ACC112 (cell line): ENCODE measurements at regions not wholly inside any gene's neighbourhood (a gene's known extent, or its start where the extent isn't known, plus 50 kb on each side); places are given as distances from the start of the nearest gene placed in this dataset.

Experiments
- H2AFZ ChIP-seq: fragments of 200-600 bp; sonication (generic); one replicate; pipeline ENCODE4 v1.6.0; 2017; ENCODE audit warnings: antibody characterized with exemption, low read length; ENCODE audit not compliant: unreplicated experiment
- H3K27ac ChIP-seq: fragments of 200-600 bp; sonication (generic); 2 replicates; pipeline ENCODE4 v1.5.1; 2014; ENCODE audit warnings: low read depth, mild to moderate bottlenecking, antibody characterized with exemption, low read length, moderate library complexity
- H3K27me3 ChIP-seq: fragments of 200-600 bp; sonication (generic); 2 replicates; pipeline ENCODE4 v1.6.1; 2014; ENCODE audit warnings: mild to moderate bottlenecking, antibody characterized with exemption, low read length, moderate library complexity, mixed read lengths; ENCODE audit not compliant: insufficient read depth
- H3K36me3 ChIP-seq: fragments of 200-600 bp; sonication (generic); 2 replicates; pipeline ENCODE4 v1.6.1; 2016; ENCODE audit warnings: mild to moderate bottlenecking, antibody characterized with exemption, low read length, moderate library complexity, mixed read lengths; ENCODE audit not compliant: insufficient read depth
- H3K4me1 ChIP-seq: fragments of 200-600 bp; sonication (generic); one replicate; pipeline ENCODE4 v1.6.1; 2016; ENCODE audit warnings: low read length, mixed read lengths; ENCODE audit not compliant: insufficient read depth, unreplicated experiment, control insufficient read depth
- H3K4me3 ChIP-seq: fragments of 200-600 bp; sonication (generic); 2 replicates; pipeline ENCODE4 v1.5.1; 2014; ENCODE audit warnings: mild to moderate bottlenecking, low read depth, low read length
- H3K79me2 ChIP-seq: fragments of 200-600 bp; sonication (generic); one replicate; pipeline ENCODE4 v1.6.0; 2016; ENCODE audit warnings: low read length; ENCODE audit not compliant: control insufficient read depth, unreplicated experiment, insufficient read depth

GRCh38 chr16:85435700-85436099 is 177.4 kb upstream of the GSE1 start:
- H3K36me3 ChIP-seq: no peaks in the 10 kb centered on the region
- no peak overlapping the region for H3K27ac ChIP-seq
- no peak overlapping the region for H2AFZ ChIP-seq
- peaks cover 7% of the 10 kb centered on the region for H3K4me1 ChIP-seq
- H3K27me3 ChIP-seq: no peaks in the 10 kb centered on the region
- no peak overlapping the region for H3K4me3 ChIP-seq
- H3K79me2 ChIP-seq: no peaks in the 10 kb centered on the region

- Histone ChIP-seq H2AFZ (no peak overlapping the region), H3K27ac (no peak overlapping the region), H3K4me1 (peaks cover 7% of the 10 kb centered on the region), H3K79me2 (no peaks in the 10 kb centered on the region), H3K36me3 (no peaks in the 10 kb centered on the region), H3K27me3 (no peaks in the 10 kb centered on the region), H3K4me3 (no peak overlapping the region)
Measured at GRCh38 chr16:85436207-85436606, 176.9 kb upstream of the GSE1 start.

GRCh38 chr16:85436636-85437165 is 176.4 kb upstream of the GSE1 start:
- H3K27ac ChIP-seq: no peak overlapping the region
- no peaks in the 10 kb centered on the region for H3K36me3 ChIP-seq
- H3K27me3 ChIP-seq: no peaks in the 10 kb centered on the region
- H3K4me3 ChIP-seq: no peak overlapping the region
- no peak overlapping the region for H2AFZ ChIP-seq
- H3K4me1 ChIP-seq: peaks cover 7% of the 10 kb centered on the region
- no peaks in the 10 kb centered on the region for H3K79me2 ChIP-seq

- no peaks in the 10 kb centered on the region for H3K27me3 ChIP-seq
- H3K27ac ChIP-seq: no peak overlapping the region
- no peak overlapping the region for H3K4me3 ChIP-seq
- no peaks in the 10 kb centered on the region for H3K79me2 ChIP-seq
- no peak overlapping the region for H2AFZ ChIP-seq
- peaks cover 7% of the 10 kb centered on the region for H3K4me1 ChIP-seq
- H3K36me3 ChIP-seq: no peaks in the 10 kb centered on the region
Measured at GRCh38 chr16:85437166-85438052, 175.7 kb upstream of the GSE1 start.

- H3K4me3 ChIP-seq: no peak overlapping the region
Measured at GRCh38 chr16:85438981-85439685, 174.0 kb upstream of the GSE1 start.

GRCh38 chr16:85440744-85441143 is 172.4 kb upstream of the GSE1 start:
- no peak overlapping the region for H3K27ac ChIP-seq
- no peaks in the 10 kb centered on the region for H3K36me3 ChIP-seq
- H3K79me2 ChIP-seq: no peaks in the 10 kb centered on the region
- no peak overlapping the region for H3K4me3 ChIP-seq
- H3K4me1 ChIP-seq: peaks cover 7% of the 10 kb centered on the region
- no peak overlapping the region for H2AFZ ChIP-seq
- H3K27me3 ChIP-seq: no peaks in the 10 kb centered on the region

More at GRCh38 chr16:85438981-85439685, 174.0 kb upstream of the GSE1 start:
- no peaks in the 10 kb centered on the region for H3K27me3 ChIP-seq
- no peak overlapping the region for H2AFZ ChIP-seq
- no peaks in the 10 kb centered on the region for H3K36me3 ChIP-seq
- H3K79me2 ChIP-seq: no peaks in the 10 kb centered on the region
- no peak overlapping the region for H3K27ac ChIP-seq
- H3K4me1 ChIP-seq: peaks cover 7% of the 10 kb centered on the region

GRCh38 chr16:85441189-85441889 is 171.8 kb upstream of the GSE1 start:
- no peaks in the 10 kb centered on the region for H3K27me3 ChIP-seq
- H3K36me3 ChIP-seq: no peaks in the 10 kb centered on the region
- H3K79me2 ChIP-seq: no peaks in the 10 kb centered on the region
- no peak overlapping the region for H3K27ac ChIP-seq
- no peak overlapping the region for H2AFZ ChIP-seq
- no peak overlapping the region for H3K4me3 ChIP-seq
- peaks cover 4% of the 10 kb centered on the region for H3K4me1 ChIP-seq

- H3K27ac ChIP-seq: no peak overlapping the region
- no peaks in the 10 kb centered on the region for H3K27me3 ChIP-seq
- H3K79me2 ChIP-seq: no peaks in the 10 kb centered on the region
- no peaks in the 10 kb centered on the region for H3K4me1 ChIP-seq
- no peak overlapping the region for H3K4me3 ChIP-seq
- no peak overlapping the region for H2AFZ ChIP-seq
- H3K36me3 ChIP-seq: no peaks in the 10 kb centered on the region
Measured at GRCh38 chr16:85441890-85442670, 171.0 kb upstream of the GSE1 start.

GRCh38 chr16:85443116-85443515 is 170.0 kb upstream of the GSE1 start:
- Histone ChIP-seq H3K4me3 (no peak overlapping the region), H3K27ac (no peak overlapping the region), H3K79me2 (no peaks in the 10 kb centered on the region), H3K36me3 (no peaks in the 10 kb centered on the region), H2AFZ (no peak overlapping the region), H3K27me3 (no peaks in the 10 kb centered on the region), H3K4me1 (no peaks in the 10 kb centered on the region)

- no peaks in the 10 kb centered on the region for H3K27me3 ChIP-seq
- no peak overlapping the region for H3K27ac ChIP-seq
- no peaks in the 10 kb centered on the region for H3K4me1 ChIP-seq
- no peak overlapping the region for H3K4me3 ChIP-seq
- no peak overlapping the region for H2AFZ ChIP-seq
- no peaks in the 10 kb centered on the region for H3K36me3 ChIP-seq
- no peaks in the 10 kb centered on the region for H3K79me2 ChIP-seq
Measured at GRCh38 chr16:85443531-85443930, 169.6 kb upstream of the GSE1 start.
